ENCODE measurements at regions not wholly inside any gene's neighbourhood (a gene's known extent, or its start where the extent isn't known, plus 50 kb on each side); places are given as distances from the start of the nearest gene placed in this dataset.

DNA sequence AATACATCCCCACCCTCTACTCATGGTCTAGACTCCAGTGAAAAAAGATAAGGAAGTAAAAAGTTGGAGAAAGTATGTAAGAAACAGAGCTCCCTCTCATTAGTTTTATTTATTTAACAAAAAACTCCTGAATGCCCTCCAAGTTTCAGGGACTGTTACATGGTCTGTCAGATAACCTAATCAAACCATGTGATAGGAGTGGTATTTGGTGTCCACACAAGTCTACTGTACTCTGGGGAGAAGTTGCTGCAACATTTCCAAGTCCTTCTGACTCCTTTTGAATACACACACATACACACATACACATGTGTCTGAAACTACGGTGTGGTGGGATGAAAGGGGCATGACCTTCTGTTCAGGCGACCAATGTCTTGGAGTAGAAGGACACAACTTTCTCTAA, 320.0 kb downstream of the ADGRG6 start:
- TF ChIP-seq POLR2A (IDR thresholded peaks at IDR 0.05): no peak
- TF ChIP-seq CTCF (IDR thresholded peaks at IDR 0.05): no peak
- TF ChIP-seq EP300 (IDR thresholded peaks at IDR 0.05): no peak
